HFF-Myc (cell line): ENCODE measurements at regions not wholly inside any gene's neighbourhood (a gene's known extent, or its start where the extent isn't known, plus 50 kb on each side); places are given as distances from the start of the nearest gene placed in this dataset.
A peak's percentile ranks its signal among the peaks of the same experiment; 100 is the strongest.
"Not testable (repeated sequence)": the region's sequence is repeated elsewhere in the genome, so short reads cannot be mapped to it uniquely, and the experiment has no call there.

Experiments
- DNase-seq: peaks from one replicate; pipeline ENCODE4 v3.0.0-alpha.2; 2011; ENCODE audit warnings: low read depth; ENCODE audit errors: extremely low read depth
- H3K4me3 ChIP-seq: replicated peaks from 2 replicates; pipeline ENCODE4 v1.5.1; 2011; ENCODE audit warnings: low read depth, mild to moderate bottlenecking, control low read depth, low read length
- TF ChIP-seq, protein P1 (sequence below): IDR thresholded peaks from 2 replicates; pipeline ENCODE4 v1.5.1; 2012; ENCODE audit warnings: mild to moderate bottlenecking, low read depth, low read length, control low read depth; ENCODE audit errors: missing control alignments

- TF ChIP-seq, protein P1, sequence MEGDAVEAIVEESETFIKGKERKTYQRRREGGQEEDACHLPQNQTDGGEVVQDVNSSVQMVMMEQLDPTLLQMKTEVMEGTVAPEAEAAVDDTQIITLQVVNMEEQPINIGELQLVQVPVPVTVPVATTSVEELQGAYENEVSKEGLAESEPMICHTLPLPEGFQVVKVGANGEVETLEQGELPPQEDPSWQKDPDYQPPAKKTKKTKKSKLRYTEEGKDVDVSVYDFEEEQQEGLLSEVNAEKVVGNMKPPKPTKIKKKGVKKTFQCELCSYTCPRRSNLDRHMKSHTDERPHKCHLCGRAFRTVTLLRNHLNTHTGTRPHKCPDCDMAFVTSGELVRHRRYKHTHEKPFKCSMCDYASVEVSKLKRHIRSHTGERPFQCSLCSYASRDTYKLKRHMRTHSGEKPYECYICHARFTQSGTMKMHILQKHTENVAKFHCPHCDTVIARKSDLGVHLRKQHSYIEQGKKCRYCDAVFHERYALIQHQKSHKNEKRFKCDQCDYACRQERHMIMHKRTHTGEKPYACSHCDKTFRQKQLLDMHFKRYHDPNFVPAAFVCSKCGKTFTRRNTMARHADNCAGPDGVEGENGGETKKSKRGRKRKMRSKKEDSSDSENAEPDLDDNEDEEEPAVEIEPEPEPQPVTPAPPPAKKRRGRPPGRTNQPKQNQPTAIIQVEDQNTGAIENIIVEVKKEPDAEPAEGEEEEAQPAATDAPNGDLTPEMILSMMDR, result no peak
- DNase-seq, result no peak
- no peak overlapping the region for H3K4me3 ChIP-seq
Observed at GRCh38 chr5:138635265-138635664, 60.1 kb upstream of the HSPA9 start.

- not testable (repeated sequence) for DNase-seq, H3K4me3 ChIP-seq
Observed at GRCh38 chr5:138634804-138635203, 59.6 kb upstream of the HSPA9 start.

DNA sequence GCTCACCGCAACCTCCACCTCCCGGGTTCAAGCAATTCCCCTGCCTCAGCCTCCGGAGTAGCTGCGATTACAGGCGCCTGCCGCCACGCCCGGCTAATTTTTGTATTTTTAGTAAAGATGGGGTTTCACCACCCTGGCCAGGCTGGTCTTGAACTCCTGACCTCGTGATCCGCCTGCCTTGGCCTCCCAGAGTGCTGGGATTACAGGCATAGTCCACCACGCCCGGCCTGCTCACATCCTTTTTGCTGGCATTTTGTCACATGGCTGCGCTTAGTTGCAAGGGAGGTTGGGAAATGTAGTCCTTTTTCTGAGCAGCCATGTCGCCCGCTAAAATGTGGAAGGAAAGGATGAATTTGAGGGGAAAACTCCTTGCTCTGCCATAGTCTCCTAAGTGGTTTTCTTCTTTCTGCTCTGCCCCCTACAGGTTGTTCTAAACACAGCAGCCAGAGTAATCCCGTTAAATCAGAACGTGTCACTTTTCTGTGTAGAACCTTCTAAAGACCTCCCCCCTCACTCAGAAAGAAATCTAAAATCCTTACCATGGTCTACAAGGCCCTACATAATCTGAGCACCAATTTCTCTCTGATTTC, 57.8 kb upstream of the HSPA9 start:
- peak; percentile 77 for DNase-seq
- TF ChIP-seq, protein P1, result peak; percentile 41
- H3K4me3 ChIP-seq, result no peak overlapping the region

DNA sequence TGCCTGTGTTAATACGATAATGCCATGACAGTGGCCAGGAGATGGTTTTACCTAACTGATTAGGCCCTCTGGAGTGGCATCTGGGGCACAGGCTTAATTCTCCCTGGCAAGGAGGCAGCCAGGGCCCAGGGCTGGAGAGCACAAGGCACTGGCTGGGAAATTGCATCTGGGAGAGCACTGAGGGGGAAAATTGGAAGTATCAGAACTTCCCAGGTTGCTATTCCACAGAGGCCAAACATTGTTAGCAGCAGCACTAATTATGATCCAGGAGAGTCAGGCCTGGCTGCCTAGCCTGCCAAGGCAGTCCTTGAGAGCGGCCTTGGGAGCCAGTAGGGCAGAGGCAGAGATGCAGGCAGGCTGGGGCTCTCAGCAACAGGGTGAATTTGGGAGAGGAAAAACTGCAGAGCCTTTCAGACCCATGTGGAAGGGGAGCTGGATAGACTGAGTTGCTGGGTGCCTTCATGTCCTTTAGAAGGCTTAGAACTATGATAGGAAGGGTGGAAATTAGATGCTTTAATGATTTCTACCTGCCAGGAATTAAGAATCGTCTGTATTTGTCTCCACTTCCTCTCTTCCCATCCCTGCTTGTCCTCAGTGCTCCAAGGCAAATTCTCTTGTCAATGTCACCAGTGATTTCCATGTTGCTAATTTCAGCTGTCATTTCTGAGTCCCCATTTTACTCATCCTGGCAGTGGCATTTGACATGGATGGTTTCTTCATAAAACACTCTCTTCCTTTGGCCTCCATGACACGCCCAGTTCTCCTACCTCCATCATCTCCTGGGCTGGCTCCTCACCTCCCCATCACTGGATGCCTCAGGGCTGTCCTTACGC, 56.1 kb upstream of the HSPA9 start:
- DNase-seq, result no peak
- no peak overlapping the region for H3K4me3 ChIP-seq
- TF ChIP-seq, protein P1, result no peak

DNA sequence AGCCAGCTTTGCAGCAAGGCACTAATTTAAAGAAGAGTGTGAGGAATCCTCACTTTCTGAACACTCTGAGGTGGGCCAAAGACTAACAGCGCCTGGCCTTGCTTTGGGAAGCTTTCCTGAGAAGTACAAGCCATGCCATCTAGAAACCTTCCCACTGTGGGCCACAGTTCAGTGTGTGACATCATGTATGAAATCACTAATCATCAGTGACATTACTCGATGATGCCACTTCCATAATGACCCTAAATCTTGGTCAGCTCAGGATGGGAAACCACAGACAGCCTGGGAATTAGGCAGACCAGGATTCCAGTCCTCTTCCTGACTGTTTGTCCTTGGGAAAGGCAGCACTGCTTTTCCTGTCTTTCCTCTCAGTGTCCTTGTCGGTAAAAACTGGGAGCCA, 54.2 kb upstream of the HSPA9 start:
- H3K4me3 ChIP-seq, result no peak overlapping the region
- TF ChIP-seq, protein P1, result no peak
- no peak for DNase-seq

DNA sequence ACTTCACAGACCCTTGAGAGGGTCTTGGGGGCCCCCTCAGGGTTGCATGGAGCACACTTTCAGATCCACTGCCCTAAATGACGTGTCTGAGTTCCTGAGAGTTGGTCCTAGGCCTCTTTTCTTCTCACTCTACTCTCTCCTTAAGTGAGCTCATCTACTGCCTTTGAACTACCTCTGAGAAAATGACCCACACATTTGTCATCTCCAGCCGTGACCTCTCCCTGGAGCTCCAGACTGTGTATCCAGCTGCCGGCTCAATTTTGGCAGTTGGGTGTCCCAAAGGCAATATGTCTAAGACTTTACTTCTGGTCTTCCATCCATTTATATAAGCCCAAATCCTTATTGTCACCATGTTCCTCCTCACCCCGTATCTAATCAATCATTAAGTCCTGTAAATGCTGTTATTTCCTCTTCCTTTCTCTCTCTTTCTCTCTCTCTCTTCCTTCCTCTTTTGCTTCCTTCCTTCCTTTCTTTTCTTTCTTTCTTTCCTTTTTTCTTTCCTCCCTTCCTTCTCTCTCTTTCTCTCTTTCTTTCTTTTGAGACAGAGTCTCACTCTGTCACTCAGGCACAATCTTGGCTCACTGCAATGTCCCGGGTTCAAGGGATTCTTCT, 51.2 kb upstream of the HSPA9 start:
- no peak overlapping the region for H3K4me3 ChIP-seq
- TF ChIP-seq, protein P1, result no peak
- DNase-seq, result no peak

GRCh38 chr5:138625134-138625533, 49.9 kb upstream of the HSPA9 start:
- DNase-seq, result no peak
- TF ChIP-seq, protein P1, result no peak
- H3K4me3 ChIP-seq, result no peak overlapping the region
